Keratinocyte (primary cell): ENCODE measurements at regions not wholly inside any gene's neighbourhood (a gene's known extent, or its start where the extent isn't known, plus 50 kb on each side); places are given as distances from the start of the nearest gene placed in this dataset.

Experiments
- DNase-seq: peaks from one replicate; pipeline ENCODE4 v3.0.0-alpha.2; 2011; ENCODE audit warnings: low read depth, missing footprints, low spot score
- FAIRE-seq: peaks from 2 replicates; lab custom pipeline; 2011; peaks lifted over from hg19 to GRCh38; lab: Jason Lieb, UNC
- H2AFZ ChIP-seq: 2 replicates; pipeline ENCODE4 v1.6.0; 2012; ENCODE audit warnings: low read length, control low read depth, inconsistent platforms; ENCODE audit not compliant: control insufficient read depth
- H3K27ac ChIP-seq: 2 replicates; pipeline ENCODE4 v1.5.1; 2011; ENCODE audit warnings: low read length; ENCODE audit not compliant: control insufficient read depth, insufficient read depth
- H3K27me3 ChIP-seq: 3 replicates; pipeline ENCODE4 v1.6.0; 2011; ENCODE audit warnings: low read length; ENCODE audit not compliant: control insufficient read depth, insufficient read depth; ENCODE audit errors: extremely low read depth
- H3K36me3 ChIP-seq, 2 experiments: 2 replicates in 1 of 2; 3 replicates in 1 of 2; pipeline ENCODE4 v1.5.1; 2011; ENCODE audit warnings: low read length in 2 of 2, mild to moderate bottlenecking in 1 of 2; ENCODE audit not compliant: control insufficient read depth in 2 of 2, insufficient read depth in 2 of 2; ENCODE audit errors: extremely low read depth in 1 of 2
- H3K4me1 ChIP-seq: 3 replicates; pipeline ENCODE4 v1.5.1; 2011; ENCODE audit warnings: low read length; ENCODE audit not compliant: control insufficient read depth, insufficient read depth; ENCODE audit errors: extremely low read depth
- H3K4me2 ChIP-seq: 3 replicates; pipeline ENCODE4 v1.6.0; 2011; ENCODE audit warnings: low read depth, low read length; ENCODE audit not compliant: control insufficient read depth, insufficient read depth; ENCODE audit errors: extremely low read depth
- H3K4me3 ChIP-seq, 3 experiments: fragments of 200-600 bp in 1 of 3; sonication (generic) in 1 of 3; 2 replicates in 2 of 3; 3 replicates in 1 of 3; pipeline ENCODE4 v1.5.1; 2011 to 2016; ENCODE audit warnings: low read length in 3 of 3, mild to moderate bottlenecking in 3 of 3, control low read depth in 2 of 3, inconsistent platforms in 1 of 3, low read depth in 1 of 3, mixed read lengths in 1 of 3, mixed run types in 1 of 3, moderate library complexity in 1 of 3; ENCODE audit not compliant: control insufficient read depth in 2 of 3, insufficient read depth in 2 of 3; ENCODE audit errors: extremely low read depth in 1 of 3
- H3K79me2 ChIP-seq: 2 replicates; pipeline ENCODE4 v1.6.0; 2012; ENCODE audit warnings: low read length; ENCODE audit not compliant: control insufficient read depth, insufficient read depth
- H3K9ac ChIP-seq: 3 replicates; pipeline ENCODE4 v1.6.0; 2011; ENCODE audit warnings: low read length; ENCODE audit not compliant: control insufficient read depth, insufficient read depth; ENCODE audit errors: extremely low read depth
- H3K9me1 ChIP-seq: 3 replicates; pipeline ENCODE4 v1.6.0; 2011; ENCODE audit warnings: low read length; ENCODE audit not compliant: control insufficient read depth, insufficient read depth; ENCODE audit errors: extremely low read depth
- H3K9me3 ChIP-seq: 2 replicates; pipeline ENCODE4 v1.5.1; 2012; ENCODE audit warnings: low read depth, low read length; ENCODE audit not compliant: control insufficient read depth
- H4K20me1 ChIP-seq: 3 replicates; pipeline ENCODE4 v1.6.0; 2011; ENCODE audit warnings: low read length; ENCODE audit not compliant: control insufficient read depth, insufficient read depth; ENCODE audit errors: extremely low read depth
- CTCF ChIP-seq, 3 experiments: IDR thresholded peaks in 1 of 3; conservative IDR thresholded peaks in 1 of 3; optimal IDR thresholded peaks in 1 of 3; 2 replicates in 2 of 3; 3 replicates in 1 of 3; pipeline versions ENCODE3 to v1.5.1; 2011; ENCODE audit warnings: low read length in 3 of 3, mild to moderate bottlenecking in 3 of 3, moderate library complexity in 2 of 3, control low read depth in 1 of 3, inconsistent platforms in 1 of 3; ENCODE audit not compliant: insufficient read depth in 2 of 3; ENCODE audit errors: extremely low read depth in 1 of 3
- EZH2 ChIP-seq: IDR thresholded peaks from one replicate; pipeline ENCODE4 v1.6.1; 2012; ENCODE audit warnings: inconsistent platforms, mild to moderate bottlenecking, low read length, moderate library complexity
- dilution Hi-C: fragments of 300-500 bp; cut with MboI; formaldehyde crosslinking; loops from one replicate; pipeline ENCODE4 v1.7.0; 2020; ENCODE audit warnings: low sequenced_read_pairs; ENCODE audit not compliant: extremely low pct_ligation_motif_present

DNA sequence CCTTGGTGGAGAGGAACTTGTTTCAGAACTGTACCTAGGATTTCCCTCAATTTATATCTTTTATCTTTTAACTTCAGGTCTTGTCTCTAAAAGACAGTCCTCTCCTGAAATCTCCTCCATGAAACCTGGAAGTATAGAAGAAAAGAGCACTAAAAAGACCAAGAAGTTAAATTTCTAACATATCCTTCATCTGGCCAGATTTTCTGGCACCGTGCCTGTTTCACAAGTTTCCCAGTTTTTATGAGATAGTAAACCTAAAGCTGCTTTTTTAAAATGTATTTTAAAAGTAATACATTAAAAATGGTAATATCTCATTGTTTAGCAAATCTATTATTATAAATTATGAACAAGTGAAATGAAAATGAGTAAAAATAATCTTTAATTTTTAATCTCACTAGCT is 348.3 kb upstream of the RSPO3 start:
- DNase-seq (no peak), FAIRE-seq (no peak)
- TF ChIP-seq CTCF (optimal IDR thresholded peaks at IDR 0.05 in 1 of 3, IDR thresholded peaks at IDR 0.05 in 1 of 3, conservative IDR thresholded peaks at IDR 0.05 in 1 of 3; ENCODE audit: extremely low read depth in 1 of 3, insufficient read depth in 2 of 3, low read length in 3 of 3), result no peak
- no peak for TF ChIP-seq EZH2

GRCh38 chr6:126773112-126773805 is 345.2 kb upstream of the RSPO3 start:
- TF ChIP-seq EZH2 (no peak), CTCF (optimal IDR thresholded peaks at IDR 0.05 in 1 of 3, IDR thresholded peaks at IDR 0.05 in 1 of 3, conservative IDR thresholded peaks at IDR 0.05 in 1 of 3; ENCODE audit: extremely low read depth in 1 of 3, insufficient read depth in 2 of 3, low read length in 3 of 3) (no peak)
- Histone ChIP-seq H3K4me1 (no peaks in the 10 kb centered on the region), H4K20me1 (no peaks in the 10 kb centered on the region), H3K27ac (no peak overlapping the region), H3K27me3 (no peaks in the 10 kb centered on the region), H3K4me3 (no peak overlapping the region), H3K9me1 (no peaks in the 10 kb centered on the region), H3K4me2 (no peak overlapping the region), H3K9ac (no peak overlapping the region), H2AFZ (no peak overlapping the region), H3K9me3 (no peaks in the 10 kb centered on the region), H3K36me3 (no peaks in the 10 kb centered on the region), H3K79me2 (no peaks in the 10 kb centered on the region)
- FAIRE-seq (no peak), DNase-seq (no peak)
- dilution Hi-C loops, result no loop called here

More for the DNA sequence above, 348.3 kb upstream of the RSPO3 start:
- no peaks in the 10 kb centered on the region for H3K4me1 ChIP-seq
- no peaks in the 10 kb centered on the region for H3K9me3 ChIP-seq
- H3K27me3 ChIP-seq, result no peaks in the 10 kb centered on the region
- dilution Hi-C loops, result no loop called here
- H2AFZ ChIP-seq, result no peak overlapping the region
- H3K27ac ChIP-seq, result no peak overlapping the region
- H3K4me3 ChIP-seq, result no peak overlapping the region
- no peak overlapping the region for H3K9ac ChIP-seq
- H3K4me2 ChIP-seq, result no peak overlapping the region
- H3K9me1 ChIP-seq, result no peaks in the 10 kb centered on the region
- no peaks in the 10 kb centered on the region for H3K36me3 ChIP-seq
- H4K20me1 ChIP-seq, result no peaks in the 10 kb centered on the region
- H3K79me2 ChIP-seq, result no peaks in the 10 kb centered on the region
